ENCODE measurements at regions not wholly inside any gene's neighbourhood (a gene's known extent, or its start where the extent isn't known, plus 50 kb on each side); places are given as distances from the start of the nearest gene placed in this dataset.
"Not testable (repeated sequence)": the region's sequence is repeated elsewhere in the genome, so short reads cannot be mapped to it uniquely, and the experiment has no call there.

- no peak for DNase-seq
Observed at GRCh38 chr3:106029954-106030626, 161.3 kb upstream of the CBLB start.

GRCh38 chr3:106030627-106030963, 161.8 kb upstream of the CBLB start:
- DNase-seq: no peak

GRCh38 chr3:106032479-106032878, 163.7 kb upstream of the CBLB start:
- no peak for DNase-seq

- DNase-seq: no peak
Observed at GRCh38 chr3:106033654-106034053, 164.8 kb upstream of the CBLB start.

- no peak for DNase-seq
Observed at GRCh38 chr3:106034313-106034712, 165.5 kb upstream of the CBLB start.

- no peak for DNase-seq
Observed at GRCh38 chr3:106035619-106036018, 166.8 kb upstream of the CBLB start.

- DNase-seq: no peak
Observed at GRCh38 chr3:106036696-106037095, 167.9 kb upstream of the CBLB start.

- DNase-seq: no peak
Observed at GRCh38 chr3:106047221-106047620, 178.4 kb upstream of the CBLB start.

GRCh38 chr3:106048946-106049481, 180.2 kb upstream of the CBLB start:
- no peak for DNase-seq

- no peak for DNase-seq
Observed at GRCh38 chr3:106049821-106050220, 181.0 kb upstream of the CBLB start.

- DNase-seq: no peak
Observed at GRCh38 chr3:106056931-106057330, 188.1 kb upstream of the CBLB start.

- DNase-seq: no peak
Observed at GRCh38 chr3:106058475-106058874, 189.7 kb upstream of the CBLB start.

- DNase-seq: no peak
Observed at GRCh38 chr3:106059953-106060517, 191.2 kb upstream of the CBLB start.

- no peak for DNase-seq
Observed at GRCh38 chr3:106063909-106064308, 195.1 kb upstream of the CBLB start.

GRCh38 chr3:106065831-106066230, 197.0 kb upstream of the CBLB start:
- no peak for DNase-seq

GRCh38 chr3:106067711-106068110, 198.9 kb upstream of the CBLB start:
- no peak for DNase-seq

- DNase-seq: no peak
Observed at GRCh38 chr3:106068381-106068780, 199.6 kb upstream of the CBLB start.

GRCh38 chr3:106068795-106069194, 200.0 kb upstream of the CBLB start:
- no peak for DNase-seq

GRCh38 chr3:106070187-106070586, 201.4 kb upstream of the CBLB start:
- DNase-seq: no peak

GRCh38 chr3:106071306-106071705, 202.5 kb upstream of the CBLB start:
- DNase-seq: no peak

- not testable (repeated sequence) for DNase-seq
Observed at GRCh38 chr3:106072596-106072995, 203.8 kb upstream of the CBLB start.

- DNase-seq: not testable (repeated sequence)
Observed at GRCh38 chr3:106073806-106074205, 205.0 kb upstream of the CBLB start.

GRCh38 chr3:106075731-106076130, 206.9 kb upstream of the CBLB start:
- not testable (repeated sequence) for DNase-seq

- no peak for DNase-seq
Observed at GRCh38 chr3:106078635-106079034, 209.8 kb upstream of the CBLB start.

- no peak for DNase-seq
Observed at GRCh38 chr3:106082616-106083015, 213.8 kb upstream of the CBLB start.
